DOHH2 (cell line): ENCODE measurements at regions not wholly inside any gene's neighbourhood (a gene's known extent, or its start where the extent isn't known, plus 50 kb on each side); places are given as distances from the start of the nearest gene placed in this dataset.

Source experiments
- CTCF ChIP-seq: fragments of 200-600 bp; sonication (generic); IDR thresholded peaks from one replicate; pipeline ENCODE4 v1.5.1; 2014; ENCODE audit warnings: antibody characterized with exemption, mild to moderate bottlenecking, low read depth, low read length; ENCODE audit not compliant: poor library complexity, severe bottlenecking
- EZH2phosphoT487 ChIP-seq: fragments of 200-600 bp; sonication (generic); IDR thresholded peaks from 2 replicates; pipeline ENCODE4 v1.6.1; 2017; ENCODE audit warnings: borderline replicate concordance, mild to moderate bottlenecking, antibody characterized with exemption, low read length, moderate library complexity, mixed read lengths

DNA sequence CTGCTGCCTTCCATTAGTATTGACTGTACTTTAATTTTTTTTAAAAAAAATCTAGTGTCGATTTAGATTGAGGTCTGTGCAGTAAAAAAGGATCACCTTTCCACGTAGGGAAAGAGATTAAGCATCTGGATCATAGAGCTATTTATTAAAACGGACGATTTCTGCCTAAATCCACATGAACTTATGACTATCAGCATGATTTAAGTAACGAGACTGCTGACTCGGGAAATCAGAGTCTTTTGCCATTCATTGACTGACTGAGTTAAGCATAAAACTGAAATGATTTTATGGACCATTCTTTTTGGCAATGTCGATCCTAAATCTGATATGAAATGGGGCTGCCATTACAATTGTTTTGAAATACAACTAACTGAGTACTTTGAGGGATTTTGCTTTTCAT is 261.7 kb downstream of the SAMD5 start:
- TF ChIP-seq CTCF = no peak
- no peak for TF ChIP-seq EZH2phosphoT487
